OCI-M1 (cell line): ENCODE measurements at regions not wholly inside any gene's neighbourhood (a gene's known extent, or its start where the extent isn't known, plus 50 kb on each side); places are given as distances from the start of the nearest gene placed in this dataset.

ENCODE experiments used
- DNase-seq: peaks from one replicate; lab custom pipeline; 2025; lab: John Stamatoyannopoulos, UW

DNA sequence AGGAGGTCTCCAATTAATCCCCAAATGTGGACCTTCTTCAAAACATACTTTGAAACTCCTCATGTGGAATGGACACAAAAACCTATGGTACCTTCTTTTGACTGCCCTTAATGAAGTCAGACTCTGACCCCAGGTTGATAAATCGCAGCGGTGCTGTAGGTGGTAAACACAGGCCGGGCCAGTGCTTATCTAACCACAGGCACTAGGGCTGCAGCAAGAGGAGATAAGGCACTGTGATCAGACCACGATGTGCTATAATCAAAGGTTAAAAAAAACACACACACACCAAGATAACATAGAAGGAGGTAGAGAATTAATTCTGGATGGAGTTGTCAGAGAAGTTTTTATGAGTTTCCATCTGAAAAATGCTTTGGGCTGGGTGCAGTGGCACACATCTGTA is 52.3 kb upstream of the SIPA1L2 start:
- no peak for DNase-seq

DNA sequence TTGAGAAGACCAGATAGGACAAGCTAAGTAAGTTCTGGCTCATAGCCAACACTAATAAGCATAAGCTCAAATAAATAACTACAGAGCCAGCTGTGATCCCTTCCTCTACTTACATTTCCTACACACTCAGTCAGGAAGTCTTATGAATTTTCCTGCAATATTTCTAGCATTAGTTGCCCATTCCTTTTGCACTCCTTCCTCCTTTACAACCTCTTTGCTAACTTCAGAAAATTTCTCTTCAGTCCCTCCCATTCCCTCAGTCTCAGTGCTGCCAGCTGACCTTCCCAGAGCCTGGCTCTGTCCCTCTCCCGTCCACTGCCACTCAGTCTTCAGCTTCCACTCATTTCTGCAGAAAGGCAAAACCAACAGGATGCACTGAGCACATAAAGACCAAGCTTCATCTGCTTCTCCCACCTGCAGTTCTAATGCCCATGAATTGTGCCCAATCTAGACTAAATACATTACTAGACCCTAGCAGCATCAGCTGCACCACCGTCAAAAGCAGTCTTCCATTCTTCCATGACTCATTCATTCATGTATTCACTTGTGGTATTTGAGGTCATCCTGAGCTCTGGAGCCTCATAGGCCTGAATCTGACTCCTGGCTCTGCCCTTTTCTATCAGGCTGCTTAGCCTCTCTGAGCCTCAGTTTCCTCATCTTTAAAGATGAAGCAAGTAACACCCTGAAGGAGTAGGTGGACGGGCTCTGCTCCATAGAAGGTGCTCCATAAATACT is 54.6 kb upstream of the SIPA1L2 start:
- no peak for DNase-seq

DNA sequence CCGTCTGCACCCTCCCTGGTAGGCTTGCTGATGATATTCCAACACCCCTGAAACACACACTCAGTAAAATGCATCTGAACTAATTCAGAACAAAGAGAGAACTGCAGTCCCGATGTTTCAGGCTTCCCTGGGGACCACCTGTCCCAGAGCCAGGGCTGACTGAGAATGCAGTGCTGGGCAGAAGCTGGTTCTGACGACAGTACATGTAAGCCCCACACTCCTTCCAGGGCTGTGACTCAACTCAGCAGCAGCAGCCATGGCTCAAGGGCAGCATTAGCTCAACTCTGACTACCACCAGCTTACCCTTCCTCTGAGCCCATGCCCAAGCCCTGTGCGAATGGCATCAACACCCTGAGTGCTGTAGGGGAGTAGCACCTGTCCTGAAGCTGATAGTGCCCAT is 56.4 kb upstream of the SIPA1L2 start:
- DNase-seq, result no peak

DNA sequence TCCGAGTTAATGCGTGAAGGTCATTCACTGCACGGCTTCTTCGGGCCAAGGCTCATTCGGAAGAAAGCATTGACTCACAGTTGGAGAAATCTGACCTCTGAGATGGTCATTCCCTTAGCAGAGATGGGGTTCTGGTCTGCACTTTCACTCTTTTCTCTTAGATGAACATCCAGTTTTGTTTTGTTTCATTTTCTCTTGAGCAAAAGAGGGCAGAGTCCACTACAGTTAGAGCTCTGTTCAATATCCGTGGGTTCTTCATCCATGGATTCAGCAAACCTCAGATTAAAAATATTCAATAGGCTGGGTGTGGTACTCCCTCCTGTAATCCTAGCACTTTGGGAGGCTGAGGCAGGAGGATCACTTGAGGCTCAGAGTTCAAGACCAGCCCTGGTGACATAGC is 57.4 kb upstream of the SIPA1L2 start:
- no peak for DNase-seq

DNA sequence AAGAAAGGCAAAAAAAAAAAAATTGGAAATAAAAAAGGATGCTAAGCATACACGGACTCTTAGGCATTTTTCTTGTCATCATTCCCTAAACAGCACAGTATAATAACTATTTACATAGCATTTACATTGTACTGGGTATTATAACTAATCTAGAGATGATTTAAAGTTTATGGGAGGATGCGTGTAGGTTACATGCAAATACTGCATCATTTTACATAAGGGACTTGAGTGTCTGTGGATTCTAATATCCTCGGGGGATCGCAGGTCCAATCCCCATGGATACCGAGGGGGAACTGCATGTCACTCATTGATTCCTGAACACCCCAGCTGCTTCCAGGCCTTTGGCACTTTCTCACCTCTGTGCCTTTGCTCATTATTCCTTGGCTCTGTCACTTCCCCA is 57.8 kb upstream of the SIPA1L2 start:
- no peak for DNase-seq

DNA sequence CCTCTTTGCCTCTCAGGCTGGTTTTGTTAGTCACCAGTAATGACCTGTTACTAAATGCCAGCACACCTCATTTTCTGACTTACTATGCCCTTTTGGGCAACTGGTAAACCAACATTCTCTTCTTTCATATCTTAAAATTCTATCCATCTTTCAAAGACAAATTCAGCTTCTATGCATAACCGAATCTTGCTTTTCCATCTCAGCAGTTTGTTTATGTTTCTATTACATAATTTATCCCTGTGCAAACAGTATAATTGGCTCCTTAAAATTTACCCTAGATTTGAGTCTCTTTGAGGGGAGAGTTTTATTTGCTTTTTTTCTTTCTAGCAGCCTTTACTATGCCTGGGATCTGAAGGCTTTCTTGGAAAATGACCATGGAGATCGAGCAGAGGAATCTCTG is 58.5 kb upstream of the SIPA1L2 start:
- DNase-seq, result no peak

DNA sequence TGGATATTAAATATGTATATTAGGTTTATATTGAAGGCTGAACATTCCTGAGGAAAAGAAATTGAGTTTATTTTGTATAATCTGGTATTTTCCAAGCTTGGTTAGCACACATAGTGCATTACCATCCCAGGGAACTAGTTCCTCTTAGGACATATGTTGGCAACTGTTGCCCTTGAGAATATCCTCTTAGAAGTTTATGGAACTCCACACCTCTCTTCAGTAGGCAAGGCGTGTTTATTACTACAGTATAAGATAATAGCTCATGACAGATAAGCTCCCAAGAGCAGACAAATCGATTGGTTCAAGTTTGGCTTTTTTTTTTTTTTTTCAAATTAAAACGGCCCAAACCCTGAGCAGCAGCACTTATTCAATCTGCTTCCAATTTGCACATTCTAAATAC is 59.8 kb upstream of the SIPA1L2 start:
- DNase-seq, result no peak

DNA sequence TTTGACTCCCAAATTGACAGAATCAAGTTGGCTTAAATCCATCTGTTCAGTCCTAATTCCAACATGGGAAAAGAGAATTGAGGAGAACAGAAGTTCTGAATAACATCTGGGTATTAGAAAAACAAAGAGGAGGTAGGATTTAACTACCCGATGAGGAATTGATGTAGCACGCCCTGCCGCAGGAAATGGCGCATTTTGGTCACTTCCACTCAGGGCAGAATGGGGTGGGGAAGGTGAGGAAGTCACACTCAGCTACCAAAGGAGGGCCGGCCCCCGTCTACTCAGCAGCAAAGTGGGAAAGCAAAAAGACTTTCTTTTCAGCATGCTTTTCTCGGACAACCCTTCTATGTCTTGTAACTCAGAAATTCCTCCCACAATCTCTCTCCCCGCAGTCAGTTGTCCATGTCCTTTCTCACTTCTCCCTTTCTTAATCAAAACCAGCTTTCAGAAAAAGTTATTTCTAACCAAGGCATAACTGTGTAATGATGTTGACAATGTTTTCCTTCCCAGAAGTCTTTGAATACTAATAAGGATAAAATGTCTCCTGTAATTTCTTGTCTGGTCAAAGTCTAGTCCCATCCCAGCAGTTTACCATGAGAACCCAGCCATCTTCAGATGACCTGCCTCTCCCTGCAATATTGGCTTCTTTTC is 60.5 kb upstream of the SIPA1L2 start:
- DNase-seq, result no peak

DNA sequence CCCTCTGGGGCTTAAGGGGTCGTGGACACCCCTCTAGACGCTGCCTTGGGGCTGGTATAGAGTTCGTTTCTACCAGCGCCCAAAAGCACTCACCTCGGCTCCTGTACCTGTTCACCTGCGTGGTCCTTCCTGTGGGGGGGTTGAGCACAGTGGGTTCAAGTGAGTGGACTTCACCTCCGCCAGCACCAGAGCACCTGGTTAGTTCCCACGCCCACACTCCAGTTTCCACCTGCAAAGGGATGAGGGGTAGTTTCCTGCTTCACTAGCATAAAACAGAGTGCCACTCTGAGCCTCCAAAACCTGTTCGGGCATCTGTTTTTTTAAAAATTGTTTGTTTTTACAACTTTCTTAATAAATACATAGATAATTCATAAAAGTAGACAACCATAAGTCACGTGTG is 64.5 kb upstream of the SIPA1L2 start:
- DNase-seq, result no peak

DNA sequence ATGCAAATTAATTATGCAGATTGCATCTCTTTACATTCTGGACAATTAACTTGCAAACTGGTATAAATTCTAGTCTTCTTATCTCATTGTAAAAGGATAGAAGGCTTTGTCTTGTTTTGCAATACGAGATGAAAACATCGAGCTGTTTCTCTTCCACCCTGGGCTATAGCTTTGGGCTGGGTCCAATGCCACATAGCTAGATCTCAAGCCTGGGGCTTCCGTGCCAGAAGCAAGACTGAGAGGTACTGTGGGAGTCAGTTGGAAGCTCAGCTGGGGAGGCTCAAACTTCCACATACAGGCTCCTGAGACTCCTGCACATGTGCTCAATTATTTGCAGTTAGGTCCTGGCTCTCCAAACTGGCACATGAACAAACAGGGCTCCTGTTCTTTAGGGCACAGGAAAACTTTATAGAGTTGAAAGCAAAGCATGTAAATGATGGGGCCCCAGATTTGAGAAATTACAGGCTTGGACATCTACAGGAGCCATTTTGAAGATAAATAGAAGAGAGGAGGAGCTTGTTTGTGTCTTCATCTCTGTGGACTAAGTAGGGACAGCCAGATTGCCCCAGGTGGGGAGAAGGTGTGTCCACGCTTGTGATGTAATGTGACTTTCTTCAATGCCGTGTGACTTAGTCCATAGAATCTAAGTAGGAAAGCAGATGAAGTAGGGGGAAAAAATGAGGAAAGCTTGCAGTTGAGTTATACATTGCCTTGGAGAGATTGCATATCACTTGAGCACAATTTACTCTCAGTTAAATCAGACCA is 65.9 kb upstream of the SIPA1L2 start:
- no peak for DNase-seq

DNA sequence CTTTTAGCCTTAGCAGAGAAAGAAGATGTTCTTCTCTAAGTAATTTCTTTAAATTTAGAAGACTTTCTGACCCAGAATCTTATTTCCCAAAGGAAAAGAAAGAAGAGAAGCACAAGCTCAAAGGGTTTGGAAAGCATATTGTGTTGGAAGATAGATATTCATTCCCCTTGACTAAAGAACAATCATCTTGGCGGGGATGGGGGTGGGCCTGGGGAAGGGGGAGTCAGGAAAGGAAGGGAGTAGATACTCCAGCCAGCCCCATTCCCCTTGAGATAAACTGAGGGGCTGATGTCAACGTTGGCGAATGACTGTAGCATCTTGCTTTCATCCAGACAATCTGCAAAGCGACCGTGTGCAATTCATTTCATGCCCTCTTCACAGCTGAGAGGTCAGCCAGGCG is 66.5 kb upstream of the SIPA1L2 start:
- no peak for DNase-seq

DNA sequence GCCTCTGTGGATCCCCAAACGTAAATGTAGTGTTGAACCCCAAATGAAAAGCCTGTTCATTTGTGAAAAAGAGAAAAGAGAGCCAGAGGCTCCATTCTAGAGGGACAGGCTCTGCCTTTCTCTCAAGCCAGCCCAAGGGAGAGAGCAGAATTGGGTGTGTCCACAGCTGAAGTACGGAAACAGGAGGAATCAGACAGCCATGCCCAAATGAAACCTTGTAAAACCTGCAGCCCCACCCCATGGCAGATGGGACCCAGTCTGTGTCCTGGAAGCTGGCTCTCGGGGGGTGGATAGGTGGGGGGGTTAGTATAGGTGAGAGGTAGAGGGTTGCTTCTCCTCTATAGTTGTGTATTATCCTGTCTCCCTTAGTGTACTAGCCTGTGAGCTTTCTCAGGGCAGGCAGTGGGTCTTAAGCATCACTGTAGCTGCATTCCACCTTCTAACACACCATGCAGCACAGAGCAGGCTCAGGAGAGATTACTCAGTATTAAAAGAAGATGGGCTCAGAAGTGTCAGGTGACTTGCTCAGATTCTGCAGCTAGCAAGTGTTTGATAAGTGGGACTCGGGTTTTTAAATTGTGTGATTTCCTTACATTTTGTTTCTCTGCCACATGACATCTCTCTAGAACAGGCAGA is 67.4 kb upstream of the SIPA1L2 start:
- no peak for DNase-seq

DNA sequence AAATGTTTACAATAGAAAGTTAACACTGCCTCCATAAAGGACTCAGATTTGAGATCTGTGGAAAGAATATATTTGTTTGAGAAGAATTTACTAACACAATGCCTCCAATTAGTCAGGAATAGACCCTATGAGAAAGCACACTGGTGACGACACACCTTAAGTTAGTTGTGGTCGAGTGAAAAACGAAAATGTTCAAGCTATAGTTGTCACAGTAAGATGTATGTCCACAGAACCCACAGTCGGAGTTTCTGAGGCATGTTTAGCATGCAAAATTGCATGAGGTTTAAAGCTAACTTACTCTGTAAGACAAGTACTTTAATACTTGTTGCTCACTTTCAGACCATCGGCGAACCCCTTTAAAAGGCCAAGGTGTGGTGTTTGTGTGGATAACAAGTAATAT is 69.9 kb upstream of the SIPA1L2 start:
- DNase-seq, result no peak

DNA sequence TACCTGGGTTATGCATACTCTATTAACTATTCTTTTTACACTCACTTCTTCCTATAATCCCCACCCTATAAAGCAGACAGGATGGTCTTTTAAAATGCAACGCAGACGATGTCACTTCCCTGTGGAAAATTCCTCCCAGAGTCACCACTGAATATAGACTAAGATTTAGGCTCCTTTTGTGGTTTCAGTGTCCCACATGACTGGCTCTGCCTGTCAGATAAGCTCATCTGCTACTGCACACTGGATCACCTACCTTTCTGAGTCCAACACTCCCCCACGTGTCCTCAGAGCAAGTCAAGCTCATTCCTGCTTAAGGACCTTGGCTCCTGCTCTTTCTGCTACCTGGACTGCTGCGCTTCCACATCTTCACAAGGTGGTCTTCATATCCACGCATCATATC is 73.0 kb upstream of the SIPA1L2 start:
- DNase-seq, result peak; percentile 35

DNA sequence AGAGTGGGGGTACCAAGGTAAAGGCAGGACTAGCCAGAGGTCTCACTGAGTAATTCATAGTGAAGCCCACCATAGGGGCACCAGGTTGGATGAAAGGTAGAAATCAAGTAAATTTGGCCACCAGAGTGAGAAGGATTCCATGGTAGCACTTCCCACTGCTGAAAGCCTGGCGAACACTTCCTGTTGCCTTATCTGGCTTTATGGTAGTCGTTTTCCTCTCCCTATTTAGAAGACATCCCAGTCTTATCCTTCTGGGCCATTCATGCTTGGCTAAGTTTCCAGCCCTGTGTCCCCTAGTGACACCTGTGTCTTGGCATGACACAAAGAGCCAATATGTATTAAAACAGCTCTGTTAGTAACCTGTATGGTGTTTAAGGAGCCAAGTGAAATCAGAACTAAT is 74.3 kb upstream of the SIPA1L2 start:
- DNase-seq, result no peak

DNA sequence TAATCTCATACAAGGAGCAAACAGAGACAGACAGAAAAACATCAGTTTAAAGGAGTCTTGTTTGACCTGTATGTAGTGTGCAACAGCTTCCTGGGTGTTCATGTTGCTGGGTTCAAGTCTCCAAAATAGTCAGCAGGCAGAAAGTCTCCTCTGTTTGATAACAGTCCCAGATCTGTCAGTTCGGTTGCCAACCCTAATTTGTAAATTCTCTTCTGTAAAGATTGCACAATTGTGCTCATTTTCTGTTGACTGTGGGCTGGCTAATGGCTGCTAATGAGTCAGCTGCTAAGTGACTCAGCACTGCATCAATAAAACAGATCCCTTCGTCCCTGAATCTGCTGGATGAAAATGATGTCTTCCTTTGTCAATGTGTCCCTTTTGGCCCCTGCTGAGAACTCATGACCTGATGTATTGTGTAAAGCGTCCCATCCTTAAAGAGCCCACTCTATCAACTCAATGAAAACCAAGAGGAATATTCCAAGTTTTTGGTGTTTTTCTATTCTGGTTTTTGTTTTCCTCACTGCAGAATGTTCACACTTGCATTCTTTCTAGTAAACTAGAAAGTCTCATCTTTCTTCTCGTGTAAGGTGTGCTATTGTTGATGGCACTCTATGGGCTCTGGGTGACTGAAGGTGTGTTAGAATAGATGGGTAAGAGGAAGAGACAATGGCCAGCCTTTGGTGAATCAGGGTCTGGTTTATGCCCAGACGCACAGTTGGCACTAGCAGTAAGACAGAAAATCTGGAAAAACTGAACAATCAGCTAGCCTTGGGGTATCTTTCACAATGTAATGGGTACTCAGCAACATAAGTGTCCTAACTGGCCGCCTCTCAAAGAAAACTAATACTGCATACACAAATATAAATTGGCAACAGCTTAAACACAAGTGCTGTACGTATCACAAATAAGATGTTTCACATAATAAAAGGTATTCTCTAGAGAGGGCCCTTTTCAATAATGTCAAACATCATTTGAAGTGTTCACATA is 75.1 kb upstream of the SIPA1L2 start:
- DNase-seq, result peak; percentile 85

DNA sequence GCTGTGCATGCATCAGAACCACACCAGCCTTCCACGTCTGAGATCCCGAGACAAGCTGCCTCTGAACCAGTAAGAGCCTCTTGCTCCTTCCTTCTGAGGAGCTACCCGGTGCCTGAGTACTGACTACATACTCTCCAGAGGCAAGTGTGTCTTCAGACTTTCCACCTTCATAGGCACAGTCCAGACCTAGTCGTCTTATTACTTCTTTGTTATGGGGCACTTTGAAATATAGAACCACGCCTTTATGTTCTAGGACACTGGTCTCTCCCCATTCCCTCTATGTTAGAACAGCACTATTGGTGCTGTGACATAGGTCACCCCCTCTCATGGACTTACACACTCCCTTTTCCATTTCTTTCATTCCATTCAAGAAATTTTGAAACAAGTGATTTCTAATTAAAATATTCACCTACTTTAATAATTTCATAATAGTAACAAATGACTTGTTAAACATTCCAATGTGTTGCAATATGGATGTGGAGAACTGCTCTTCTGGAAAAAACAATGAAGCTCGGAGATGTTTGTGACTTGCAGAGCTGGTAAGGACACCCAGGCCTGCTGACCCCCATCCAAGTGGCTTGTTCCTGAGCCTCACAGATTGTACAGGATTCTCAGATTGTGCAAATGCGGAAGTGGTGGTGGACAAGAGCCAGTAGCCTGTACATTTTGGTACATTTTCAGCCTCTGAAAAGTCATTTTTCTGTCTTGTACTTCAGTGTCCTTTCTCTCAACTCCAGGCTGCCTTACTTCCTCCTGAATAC is 76.1 kb upstream of the SIPA1L2 start:
- peak; percentile 50 for DNase-seq

DNA sequence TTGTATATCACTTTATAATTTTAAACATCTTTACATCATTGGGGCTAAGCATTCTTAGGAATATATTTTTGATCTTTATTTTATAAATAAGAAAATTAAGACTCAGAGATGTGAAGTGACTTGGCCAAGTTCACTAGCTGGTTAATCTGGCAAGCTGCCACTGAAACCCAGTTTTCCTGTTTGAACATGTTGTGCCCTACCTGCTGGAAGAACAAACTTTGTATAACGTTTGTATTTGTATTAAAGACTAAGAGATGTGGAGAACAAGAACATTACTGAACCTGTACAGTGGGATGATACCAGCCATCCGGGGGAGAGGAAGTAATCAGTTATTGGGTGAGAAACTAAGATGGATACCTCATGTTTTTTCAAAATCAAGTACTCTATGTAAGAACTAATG is 77.2 kb upstream of the SIPA1L2 start:
- DNase-seq, result no peak

DNA sequence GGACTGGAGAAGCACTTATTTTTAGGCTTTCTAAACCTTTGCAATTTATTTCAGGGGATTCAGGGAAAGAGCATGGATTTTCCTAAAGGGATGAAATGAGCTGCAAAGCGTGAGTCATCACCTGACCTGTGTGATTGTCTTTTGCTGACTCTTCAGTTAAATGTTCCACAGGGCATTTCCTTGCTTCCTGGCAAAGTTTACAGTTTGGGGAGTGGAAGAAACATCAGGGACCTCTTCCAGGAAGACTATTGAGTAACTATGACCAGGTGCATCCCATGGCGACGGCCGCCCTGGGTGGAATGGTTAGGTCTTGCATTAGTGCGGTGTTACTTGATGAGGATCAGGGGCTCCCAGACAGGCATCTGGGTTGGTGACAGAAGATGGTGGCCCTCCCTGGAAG is 79.5 kb upstream of the SIPA1L2 start:
- DNase-seq, result no peak

DNA sequence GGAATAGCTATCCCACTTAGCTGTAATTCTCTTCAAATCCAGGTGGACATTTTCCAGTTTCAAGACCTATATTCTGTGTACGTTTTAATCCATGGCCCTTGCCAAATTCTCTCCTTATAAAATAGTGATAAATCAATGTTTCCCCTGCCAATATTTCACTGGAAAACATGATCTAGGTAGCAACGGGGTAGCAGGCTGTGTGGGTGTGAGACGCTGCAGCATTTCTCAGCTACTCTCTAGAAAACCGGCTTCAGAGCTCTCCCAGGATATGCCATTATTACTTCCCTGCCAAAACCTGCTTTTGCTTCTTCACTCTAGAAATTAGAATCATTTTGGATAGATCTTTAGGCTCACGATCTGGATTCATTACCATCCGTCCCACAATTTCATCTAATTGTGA is 82.1 kb upstream of the SIPA1L2 start:
- DNase-seq, result no peak

DNA sequence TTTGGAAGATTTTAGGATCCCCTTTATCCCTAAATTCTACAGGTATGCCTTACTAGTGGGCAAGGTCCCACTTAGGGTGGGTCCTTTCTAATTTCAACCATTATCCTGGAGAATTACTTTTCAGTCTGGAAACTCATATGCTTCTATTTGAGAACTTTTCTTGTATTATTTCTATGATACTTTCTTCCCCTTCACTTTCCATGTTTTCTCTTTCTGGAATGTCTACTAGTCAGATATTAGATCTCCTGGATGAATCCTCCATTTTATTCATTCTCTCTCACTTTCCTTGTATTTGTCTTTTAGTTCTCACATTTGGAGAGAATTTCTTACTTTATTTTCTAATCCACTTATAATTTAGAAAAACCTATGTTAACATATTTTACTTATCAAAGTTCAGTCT is 83.9 kb upstream of the SIPA1L2 start:
- no peak for DNase-seq
